OCI-M1 (cell line): ENCODE measurements at regions not wholly inside any gene's neighbourhood (a gene's known extent, or its start where the extent isn't known, plus 50 kb on each side); places are given as distances from the start of the nearest gene placed in this dataset.

Experiments used
- DNase-seq: peaks from one replicate; lab custom pipeline; 2025; lab: John Stamatoyannopoulos, UW

- no peak for DNase-seq
Measured at GRCh38 chr20:12659942-12660341, 348.8 kb upstream of the SPTLC3 start.

DNA sequence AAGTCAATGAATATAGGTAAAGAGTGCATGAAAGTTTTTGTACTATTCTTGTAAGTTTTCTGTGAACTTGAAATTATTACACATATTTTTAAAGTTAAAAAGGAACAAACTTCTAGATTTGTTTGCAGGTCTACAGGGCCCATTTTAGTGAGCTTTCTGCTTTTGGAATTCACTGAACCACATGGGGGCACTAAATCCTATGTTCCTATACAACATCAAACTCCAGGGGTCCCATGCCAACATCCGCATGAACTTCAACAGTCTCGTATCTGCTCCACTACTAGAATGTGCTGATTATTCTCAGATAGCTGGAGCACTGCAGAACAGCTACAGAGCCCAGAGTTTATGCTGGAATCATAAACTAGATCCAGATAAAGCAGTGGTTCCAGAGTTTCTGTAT is 347.9 kb upstream of the SPTLC3 start:
- DNase-seq = peak; percentile 50

GRCh38 chr20:12670301-12670700 is 338.5 kb upstream of the SPTLC3 start:
- DNase-seq = no peak

GRCh38 chr20:12673352-12673751 is 335.4 kb upstream of the SPTLC3 start:
- no peak for DNase-seq

DNA sequence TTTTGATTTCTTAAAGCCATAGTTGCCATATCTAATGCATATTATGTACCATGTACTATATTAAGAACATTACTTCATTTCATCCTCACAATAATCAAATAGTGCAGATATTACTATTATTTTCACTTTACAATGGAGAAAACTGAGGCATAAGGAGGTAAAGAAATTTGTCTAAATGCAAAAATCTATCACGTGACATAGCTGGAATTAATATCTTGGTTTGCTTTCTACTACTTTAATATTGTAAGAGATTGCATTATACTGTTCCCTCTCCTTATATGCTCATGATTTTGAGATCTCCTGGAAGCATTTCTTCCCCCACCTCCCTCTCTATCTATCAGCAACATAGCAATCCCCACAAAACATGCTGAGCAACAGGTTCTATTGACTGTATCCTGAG is 330.8 kb upstream of the SPTLC3 start:
- no peak for DNase-seq

- no peak for DNase-seq
Measured at GRCh38 chr20:12679447-12679846, 329.3 kb upstream of the SPTLC3 start.

GRCh38 chr20:12682613-12683012 is 326.2 kb upstream of the SPTLC3 start:
- no peak for DNase-seq

DNA sequence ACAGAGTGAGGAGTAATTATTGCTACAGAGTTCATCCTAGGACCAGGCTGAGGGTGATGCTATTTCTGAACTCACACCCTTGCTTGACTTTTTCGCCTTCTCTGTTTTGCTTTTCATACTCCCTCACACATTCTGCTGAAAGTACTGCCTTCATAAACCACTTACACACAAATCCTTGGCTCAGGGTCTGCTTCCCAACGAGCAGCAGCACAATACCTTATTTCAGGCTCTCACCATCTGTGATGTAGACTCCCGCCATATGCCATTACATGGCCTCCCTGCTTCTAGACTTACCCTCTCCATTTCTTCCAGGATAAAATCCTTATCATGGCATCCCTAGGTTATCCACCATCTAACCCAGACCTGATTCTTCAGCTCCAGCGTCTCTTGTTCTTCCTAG is 321.3 kb upstream of the SPTLC3 start:
- no peak for DNase-seq

DNA sequence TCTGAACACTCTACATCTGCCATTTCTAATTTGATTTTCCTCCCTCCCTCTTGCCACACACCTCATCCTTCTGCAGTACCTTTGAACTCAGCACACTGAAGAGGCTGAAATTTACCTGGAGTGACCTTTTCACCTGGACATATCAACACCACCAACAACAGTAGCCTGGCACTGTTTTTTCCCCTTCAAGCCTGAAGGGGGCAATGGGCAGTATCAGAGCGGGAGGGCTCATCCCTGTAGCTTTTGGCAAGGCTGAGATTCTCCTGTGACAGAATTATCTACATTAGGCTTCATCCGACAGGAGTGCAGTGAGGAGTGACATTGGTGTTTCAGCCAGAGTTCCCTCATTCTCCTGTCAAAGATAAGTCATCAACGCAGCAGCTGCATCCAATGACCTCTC is 312.8 kb upstream of the SPTLC3 start:
- no peak for DNase-seq

- DNase-seq = no peak
Measured at GRCh38 chr20:12698817-12699216, 310.0 kb upstream of the SPTLC3 start.

GRCh38 chr20:12699374-12700228 is 309.2 kb upstream of the SPTLC3 start:
- no peak for DNase-seq

GRCh38 chr20:12700701-12701100 is 308.1 kb upstream of the SPTLC3 start:
- no peak for DNase-seq

DNA sequence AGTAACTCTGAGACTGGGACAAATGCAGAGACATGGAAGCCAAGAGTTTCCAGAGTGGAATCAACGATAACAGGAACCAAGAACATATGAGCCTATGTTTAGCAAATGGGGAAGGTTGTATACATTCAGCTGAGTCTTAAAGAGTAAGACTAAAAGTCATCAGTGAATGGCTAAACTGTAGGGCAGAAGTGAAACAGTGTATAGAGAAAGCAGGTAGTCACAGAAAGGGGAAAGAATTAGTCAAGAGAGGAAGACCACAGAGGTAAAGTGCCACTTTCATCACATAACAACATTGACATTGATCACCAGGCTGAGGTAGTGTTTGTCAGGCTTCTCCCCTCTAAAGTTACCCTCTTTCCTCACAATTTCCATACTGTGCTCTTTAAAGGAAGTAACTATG is 306.5 kb upstream of the SPTLC3 start:
- DNase-seq = no peak

GRCh38 chr20:12715371-12715770 is 293.4 kb upstream of the SPTLC3 start:
- DNase-seq = no peak

DNA sequence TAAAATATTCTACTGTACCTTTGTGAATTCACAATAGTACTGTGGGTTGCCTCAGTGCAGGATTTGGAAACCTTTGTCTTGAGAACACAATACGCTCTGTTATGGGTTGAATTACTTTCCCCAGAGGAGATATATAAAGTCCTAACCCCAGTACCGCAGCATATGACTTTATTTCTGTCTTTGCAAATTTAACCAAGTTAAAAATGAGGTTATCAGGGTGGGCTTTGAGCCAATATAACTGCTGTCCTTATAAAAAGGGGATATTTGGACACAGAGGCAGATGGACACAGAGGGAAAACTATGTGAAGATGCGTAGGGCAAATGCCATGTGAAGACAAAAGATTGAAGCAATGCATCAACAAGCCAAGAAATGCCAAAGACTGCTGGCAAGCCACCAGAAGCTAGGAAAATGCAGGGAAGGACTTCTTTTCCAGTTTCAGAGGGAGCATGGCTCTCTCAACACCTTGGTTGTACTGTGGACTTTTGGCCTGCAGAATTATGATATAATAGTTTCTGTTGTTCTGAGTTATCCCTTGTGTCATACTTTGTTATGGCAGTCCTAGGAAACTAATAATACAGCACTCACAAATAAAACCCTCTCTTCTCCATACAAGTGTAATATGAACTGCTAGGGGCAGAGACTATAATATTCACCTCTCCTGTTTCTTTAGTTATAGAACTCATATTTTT is 292.6 kb upstream of the SPTLC3 start:
- DNase-seq = no peak

DNA sequence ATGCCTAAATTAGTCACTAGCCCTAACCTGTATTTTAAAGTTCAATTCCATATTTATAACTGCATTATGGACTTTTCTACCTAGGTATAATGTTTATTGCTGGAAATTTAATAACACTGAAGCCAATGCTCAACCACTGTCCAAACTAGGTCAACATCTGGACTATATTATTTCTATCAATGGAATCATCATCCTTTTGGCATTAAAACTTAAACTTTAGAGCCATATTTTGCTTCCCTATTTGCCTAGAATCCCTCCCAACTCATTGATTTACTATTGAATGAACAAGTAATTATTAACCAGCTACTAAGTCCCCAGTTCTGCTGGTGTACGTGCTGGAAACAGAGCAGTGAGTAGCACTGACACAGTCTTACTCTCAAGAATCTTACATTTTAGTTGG is 291.7 kb upstream of the SPTLC3 start:
- DNase-seq = no peak

DNA sequence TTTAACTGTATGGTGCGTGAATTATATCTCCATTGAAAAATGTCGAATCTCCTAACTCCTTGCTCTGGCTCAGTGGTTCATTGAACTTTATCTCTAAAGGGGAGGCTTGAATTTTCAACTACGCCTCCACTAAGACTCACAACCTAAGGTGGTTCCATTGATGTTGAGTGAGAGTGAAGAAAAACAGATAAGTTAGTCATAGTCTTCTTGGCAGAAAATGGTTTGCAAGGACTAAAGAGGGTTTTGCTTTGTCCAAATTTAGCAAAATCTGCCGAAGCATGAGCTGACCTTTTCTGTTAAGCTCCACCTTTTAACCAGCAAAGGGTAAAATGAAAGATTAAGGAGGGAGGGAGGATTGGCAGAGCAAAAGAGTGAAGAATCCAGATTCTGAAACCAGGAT is 290.2 kb upstream of the SPTLC3 start:
- DNase-seq = no peak

GRCh38 chr20:12721636-12722035 is 287.1 kb upstream of the SPTLC3 start:
- no peak for DNase-seq

- DNase-seq = no peak
Measured at GRCh38 chr20:12722091-12722490, 286.7 kb upstream of the SPTLC3 start.

- no peak for DNase-seq
Measured at GRCh38 chr20:12723811-12724210, 285.0 kb upstream of the SPTLC3 start.

DNA sequence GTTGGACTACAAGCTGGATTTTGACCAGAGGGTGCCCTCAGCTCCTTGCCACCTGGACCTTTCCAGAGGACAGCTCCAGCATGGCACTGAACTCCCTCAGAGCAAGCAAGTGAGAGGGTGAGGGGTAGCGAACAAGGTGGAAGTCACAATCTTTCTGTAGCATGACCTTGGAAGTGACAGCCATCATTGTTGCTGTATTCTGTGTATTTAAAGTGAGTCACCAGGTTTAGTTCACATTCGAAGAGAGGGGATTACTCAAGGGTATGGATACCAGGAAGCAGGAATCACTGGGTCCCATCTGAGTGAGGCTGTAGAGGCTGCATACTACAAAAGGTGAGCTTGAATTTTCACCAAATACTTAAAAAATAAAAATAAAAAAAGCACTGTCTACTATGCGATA is 280.0 kb upstream of the SPTLC3 start:
- DNase-seq = no peak

DNA sequence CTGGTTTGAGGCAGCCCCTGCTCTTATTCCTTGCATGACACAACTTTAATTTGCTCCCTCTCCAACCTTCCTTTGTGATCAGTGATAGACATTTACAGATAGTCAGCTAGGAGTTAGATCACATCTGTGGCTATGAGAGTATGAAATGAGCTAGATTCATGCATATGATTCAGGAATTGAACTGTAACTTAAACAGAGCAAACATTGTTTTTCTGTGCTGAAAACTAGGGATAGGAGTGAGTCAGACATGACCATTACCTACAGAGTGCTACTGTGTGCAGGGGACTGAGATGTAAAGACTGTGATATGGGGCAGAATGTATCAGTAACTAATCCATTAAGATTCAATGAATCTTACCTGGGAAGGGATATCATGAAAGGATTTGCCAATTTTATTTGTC is 279.4 kb upstream of the SPTLC3 start:
- no peak for DNase-seq

GRCh38 chr20:12733811-12734210 is 275.0 kb upstream of the SPTLC3 start:
- DNase-seq = no peak

DNA sequence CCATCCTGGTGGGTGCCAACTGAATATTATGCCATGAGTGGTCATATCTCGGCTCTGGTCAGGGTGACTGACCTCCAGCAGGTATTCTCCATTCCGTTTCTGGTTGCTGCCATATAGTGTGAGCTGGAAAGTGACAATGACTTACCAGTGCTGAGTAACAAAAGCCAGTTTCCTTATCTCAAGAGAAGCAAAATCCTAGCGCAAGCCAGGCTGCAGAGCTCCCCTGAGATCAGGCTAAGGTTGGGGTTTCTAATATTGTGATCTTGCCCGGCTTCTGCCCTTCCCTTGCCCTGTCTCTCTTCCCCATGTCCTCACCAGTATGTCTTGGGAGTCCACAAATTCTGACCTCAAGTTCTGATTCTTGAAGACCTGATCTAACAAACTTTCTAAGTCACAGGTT is 271.3 kb upstream of the SPTLC3 start:
- no peak for DNase-seq
